Sigmoid colon (tissue), 6 donors: ENCODE measurements at regions not wholly inside any gene's neighbourhood (a gene's known extent, or its start where the extent isn't known, plus 50 kb on each side); places are given as distances from the start of the nearest gene placed in this dataset.

Experiments
- DNase-seq: peaks from one replicate; pipeline ENCODE4 v3.0.0-alpha.2; 2019
- H3K27ac ChIP-seq, 4 donors: fragments of 200-600 bp; sonication (generic); one replicate each; pipeline ENCODE4 v1.5.1; 2016 to 2019; ENCODE audit warnings: mild to moderate bottlenecking in 1 of 4
- H3K27me3 ChIP-seq, 3 donors: fragments of 200-600 bp; sonication (generic); one replicate each; pipeline ENCODE4 v1.5.1; 2019; ENCODE audit warnings: mild to moderate bottlenecking in 1 of 3
- H3K36me3 ChIP-seq, 4 donors: fragments of 200-600 bp; sonication (generic); one replicate each; pipeline ENCODE4 v1.5.1; 2016 to 2019
- H3K4me1 ChIP-seq, 4 donors: fragments of 200-600 bp; sonication (generic); one replicate each; pipeline ENCODE4 v1.5.1; 2017 to 2019
- H3K4me3 ChIP-seq, 4 donors: fragments of 200-600 bp; sonication (generic); one replicate each; pipeline ENCODE4 v1.5.1; 2017 to 2019; ENCODE audit warnings: mild to moderate bottlenecking in 2 of 4, moderate library complexity in 1 of 4
- H3K9me3 ChIP-seq, 4 donors: fragments of 200-600 bp in 3 of 4; sonication (generic) in 3 of 4; one replicate each; pipeline versions ENCODE4 v1.5.1 to v1.6.1; 2013 to 2019
- CTCF ChIP-seq, 4 experiments: fragments of 450-650 bp in 3 of 4; fragments of 200-600 bp in 1 of 4; IDR thresholded peaks; one replicate each; pipeline ENCODE4 v1.5.1; 2016 to 2019; ENCODE audit warnings: antibody characterized with exemption in 4 of 4, mild to moderate bottlenecking in 3 of 4, moderate library complexity in 2 of 4
- EP300 ChIP-seq, 4 donors: sonication (generic); formaldehyde crosslinking; IDR thresholded peaks; one replicate each; pipeline ENCODE4 v1.6.1; 2017; ENCODE audit warnings: antibody characterized with exemption in 4 of 4
- POLR2A ChIP-seq, 2 donors: fragments of 450-650 bp; IDR thresholded peaks; one replicate each; pipeline ENCODE4 v1.6.1; 2016; ENCODE audit warnings: antibody characterized with exemption in 2 of 2, mild to moderate bottlenecking in 2 of 2, moderate library complexity in 2 of 2
- POLR2AphosphoS5 ChIP-seq, 4 donors: sonication (generic); formaldehyde crosslinking; IDR thresholded peaks; one replicate each; pipeline ENCODE4 v1.6.1; 2017; ENCODE audit warnings: antibody characterized with exemption in 4 of 4
- WGBS, 2 donors: extraction: QIAGEN DNeasy Blood & Tissue Kit; methylation state at CpG; one replicate each; pipeline ENCODE4 v1.1.7; 2013; 5-methylcytosine and 5-hydroxymethylcytosine counted together
- intact Hi-C: fragments of 100-400 bp; cut with DNase I; formaldehyde crosslinking; loops from one replicate; pipeline ENCODE4 v1.15.1; 2023
- donor health status: healthy with polysubstance abuse.
- donor health status: healthy.

DNA sequence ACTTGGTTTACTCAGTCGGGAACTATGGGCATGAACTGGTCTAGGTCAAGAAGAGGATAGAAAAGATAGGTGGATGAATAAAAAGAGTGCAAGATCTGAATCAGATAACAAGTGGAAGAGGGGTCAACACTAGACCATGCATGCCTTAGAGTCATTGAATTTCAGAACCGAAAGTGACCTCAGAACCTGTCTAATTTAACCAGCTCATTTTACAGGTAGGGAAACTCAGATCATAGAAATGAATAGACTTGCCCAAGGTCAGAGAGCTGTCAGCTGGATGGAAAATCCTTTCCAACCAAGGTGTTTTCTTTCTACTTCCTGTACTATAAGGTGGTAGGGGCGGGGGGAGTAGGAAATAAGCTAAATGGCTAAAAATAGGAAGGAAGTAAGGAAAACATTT is 121.4 kb upstream of the ADGRF1 start:
- Histone ChIP-seq H3K27me3 (no peaks in the 10 kb centered on the region), H3K27ac (no peak overlapping the region), H3K36me3 (no peaks in the 10 kb centered on the region), H3K9me3 (no peaks in the 10 kb centered on the region), H3K4me3 (no peak overlapping the region), H3K4me1 (peaks cover 0 to 25% (median 15%) of the 10 kb centered on the region in 4 donors)
- no peak for DNase-seq
- intact Hi-C loops, result no loop called here
- TF ChIP-seq POLR2AphosphoS5 (IDR thresholded peaks at IDR 0.05) (no peak), CTCF (IDR thresholded peaks at IDR 0.05) (no peak), EP300 (IDR thresholded peaks at IDR 0.05) (no peak), POLR2A (IDR thresholded peaks at IDR 0.05) (no peak)
- WGBS, 2 donors, result 84 to 90% methylated on average over 3 of the region's 3 CpGs

- H3K27ac ChIP-seq, result no peak overlapping the region
- intact Hi-C loops, result no loop called here
- no peaks in the 10 kb centered on the region for H3K27me3 ChIP-seq
- no peaks in the 10 kb centered on the region for H3K9me3 ChIP-seq
- H3K36me3 ChIP-seq, result no peaks in the 10 kb centered on the region
- H3K4me3 ChIP-seq, result no peak overlapping the region
- H3K4me1 ChIP-seq, result peaks cover 0 to 25% (median 15%) of the 10 kb centered on the region in 4 donors
- TF ChIP-seq POLR2A (IDR thresholded peaks at IDR 0.05) (no peak), EP300 (IDR thresholded peaks at IDR 0.05) (no peak), POLR2AphosphoS5 (IDR thresholded peaks at IDR 0.05) (no peak), CTCF (IDR thresholded peaks at IDR 0.05) (no peak)
- no peak for DNase-seq
- 74 to 89% methylated on average over 2 of the region's 2 CpGs for whole genome bisulfite sequencing, 2 donors
Measured at GRCh38 chr6:47162793-47163192, 120.7 kb upstream of the ADGRF1 start.

DNA sequence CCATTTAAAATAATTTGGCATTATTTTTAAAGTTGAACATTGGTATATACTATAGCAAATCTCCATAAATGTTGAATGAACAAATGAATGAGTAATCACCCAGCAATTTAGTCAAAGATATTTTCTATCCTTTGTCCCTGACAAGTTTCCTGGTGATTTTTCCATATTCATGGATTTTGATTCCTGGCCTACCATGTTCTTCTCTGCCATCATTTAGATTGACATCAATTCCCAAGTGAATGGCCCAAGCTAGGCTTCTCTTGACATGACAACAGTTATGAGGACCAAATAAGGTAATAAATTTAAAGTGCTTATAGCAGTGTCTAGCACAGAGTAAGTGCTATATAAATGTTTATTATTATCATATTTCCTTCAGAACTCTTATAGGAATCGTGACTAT is 120.1 kb upstream of the ADGRF1 start:
- Histone ChIP-seq H3K4me3 (no peak overlapping the region), H3K27me3 (no peaks in the 10 kb centered on the region), H3K27ac (no peak overlapping the region), H3K4me1 (peaks cover 0 to 25% (median 15%) of the 10 kb centered on the region in 4 donors), H3K36me3 (no peaks in the 10 kb centered on the region), H3K9me3 (no peaks in the 10 kb centered on the region)
- DNase-seq, result no peak
- intact Hi-C loops, result no loop called here
- TF ChIP-seq EP300 (IDR thresholded peaks at IDR 0.05), result no peak
- no peak for TF ChIP-seq CTCF (IDR thresholded peaks at IDR 0.05)
- TF ChIP-seq POLR2AphosphoS5 (IDR thresholded peaks at IDR 0.05), result no peak
- TF ChIP-seq POLR2A (IDR thresholded peaks at IDR 0.05), result no peak
- 73 to 80% methylated on average over 1 of the region's 1 CpG for WGBS, 2 donors

GRCh38 chr6:47161176-47161687 is 119.1 kb upstream of the ADGRF1 start:
- intact Hi-C loops, result no loop called here
- H3K4me3 ChIP-seq, result no peak overlapping the region

More at GRCh38 chr6:47161176-47161687, 119.1 kb upstream of the ADGRF1 start:
- Histone ChIP-seq H3K27ac (no peak overlapping the region), H3K4me1 (peaks cover 0 to 25% (median 15%) of the 10 kb centered on the region in 4 donors), H3K36me3 (no peaks in the 10 kb centered on the region), H3K27me3 (no peaks in the 10 kb centered on the region), H3K9me3 (no peaks in the 10 kb centered on the region)
- DNase-seq, result no peak
- TF ChIP-seq POLR2AphosphoS5 (IDR thresholded peaks at IDR 0.05) (no peak), CTCF (IDR thresholded peaks at IDR 0.05) (no peak), EP300 (IDR thresholded peaks at IDR 0.05) (no peak), POLR2A (IDR thresholded peaks at IDR 0.05) (no peak)
